Stomach (tissue), 8 donors: ENCODE measurements at regions not wholly inside any gene's neighbourhood (a gene's known extent, or its start where the extent isn't known, plus 50 kb on each side); places are given as distances from the start of the nearest gene placed in this dataset.

Experiments
- DNase-seq, 2 donors: peaks; one replicate each; pipeline versions ENCODE4 v3.0.0 to v3.0.0-alpha.2; 2013 to 2019
- H3K27ac ChIP-seq, 5 donors: fragments of 200-600 bp in 4 of 5; sonication (generic) in 4 of 5; one replicate each; pipeline ENCODE4 v1.5.1; 2013 to 2019; ENCODE audit warnings: mild to moderate bottlenecking in 1 of 5, moderate library complexity in 1 of 5
- H3K27me3 ChIP-seq, 3 donors: fragments of 200-600 bp; sonication (generic); one replicate each; pipeline ENCODE4 v1.5.1; 2017 to 2019; ENCODE audit warnings: mixed run types in 1 of 3
- H3K36me3 ChIP-seq, 4 donors: fragments of 200-600 bp; sonication (generic); 1 replicate in 3 of 4; 2 replicates in 1 of 4; pipeline ENCODE4 v1.5.1; 2016 to 2019
- H3K4me1 ChIP-seq, 4 donors: fragments of 200-600 bp; sonication (generic); one replicate each; pipeline ENCODE4 v1.5.1; 2016 to 2019
- H3K4me3 ChIP-seq, 4 donors: fragments of 200-600 bp; sonication (generic) in 3 of 4; one replicate each; pipeline ENCODE4 v1.5.1; 2016 to 2019; ENCODE audit warnings: mild to moderate bottlenecking in 1 of 4
- H3K9me3 ChIP-seq, 4 donors: fragments of 200-600 bp; sonication (generic); one replicate each; pipeline ENCODE4 v1.5.1; 2016 to 2019
- CTCF ChIP-seq, 7 experiments: fragments of 450-650 bp in 4 of 7; fragments of 200-600 bp in 3 of 7; sonication (generic) in 3 of 7; IDR thresholded peaks; one replicate each; pipeline ENCODE4 v1.5.1; 2016 to 2019; ENCODE audit warnings: antibody characterized with exemption in 7 of 7, control low read depth in 2 of 7, mild to moderate bottlenecking in 1 of 7
- EP300 ChIP-seq: sonication (generic); formaldehyde crosslinking; IDR thresholded peaks from one replicate; pipeline ENCODE4 v1.6.1; 2017; ENCODE audit warnings: antibody characterized with exemption
- POLR2A ChIP-seq, 4 donors: fragments of 450-650 bp; IDR thresholded peaks; one replicate each; pipeline ENCODE4 v1.6.1; 2016; ENCODE audit warnings: antibody characterized with exemption in 4 of 4, control low read depth in 2 of 4, mild to moderate bottlenecking in 1 of 4, moderate library complexity in 1 of 4
- POLR2AphosphoS5 ChIP-seq, 3 donors: sonication (generic); formaldehyde crosslinking; IDR thresholded peaks; one replicate each; pipeline ENCODE4 v1.6.1; 2016; ENCODE audit warnings: antibody characterized with exemption in 3 of 3
- WGBS, 5 donors: extraction: QIAGEN DNeasy Blood & Tissue Kit in 3 of 5; methylation state at CpG; one replicate each; pipeline versions ENCODE4 v1.1.5 to v1.1.7; 2013 to 2018; 5-methylcytosine and 5-hydroxymethylcytosine counted together
- intact Hi-C: fragments of 100-400 bp; cut with DNase I; formaldehyde crosslinking; loops from one replicate; pipeline ENCODE4 v1.15.1; 2023; ENCODE audit warnings: low total_unique reads
- donor health status: healthy with polysubstance abuse.
- donor health status: Bipolar disorder and iron deficiency.
- donor health status: healthy.

DNA sequence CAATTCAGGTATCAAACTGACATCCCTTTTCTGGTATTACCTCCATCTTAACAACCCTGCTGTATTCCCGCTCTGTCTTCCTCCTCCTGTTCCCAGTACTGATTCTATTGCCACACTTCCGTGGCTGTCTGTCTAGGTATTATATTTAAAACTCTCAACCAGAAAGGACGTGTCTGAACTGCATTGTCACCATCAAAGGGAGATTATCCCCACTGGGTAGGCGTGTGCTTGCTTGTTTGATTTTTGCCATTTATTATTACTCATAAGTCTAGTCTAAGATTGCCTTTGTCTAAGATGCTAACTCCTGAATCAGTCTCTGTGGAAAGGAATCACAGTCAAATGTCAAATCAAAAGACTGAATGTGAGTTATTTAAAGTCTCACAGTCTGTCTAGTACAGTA lies 650.1 kb downstream of the KCNT2 start:
- H3K27me3 ChIP-seq, result no peaks in the 10 kb centered on the region
- H3K36me3 ChIP-seq, result no peaks in the 10 kb centered on the region
- H3K27ac ChIP-seq, result no peak overlapping the region
- H3K9me3 ChIP-seq, result no peaks in the 10 kb centered on the region
- DNase-seq, result no peak
- WGBS, 5 donors, result 63 to 79% (median 74%) methylated on average over 4 of the region's 4 CpGs
- no peaks in the 10 kb centered on the region for H3K4me1 ChIP-seq
- intact Hi-C loops, result no loop called here
- no peak for TF ChIP-seq EP300
- TF ChIP-seq POLR2A (IDR thresholded peaks at IDR 0.05), result no peak
- TF ChIP-seq POLR2AphosphoS5 (IDR thresholded peaks at IDR 0.05), result no peak
- no peak for TF ChIP-seq CTCF (IDR thresholded peaks at IDR 0.05)
- no peak overlapping the region for H3K4me3 ChIP-seq

GRCh38 chr1:195956845-195957244 lies 651.4 kb downstream of the KCNT2 start:
- intact Hi-C loops, result no loop called here
- no peaks in the 10 kb centered on the region for H3K27me3 ChIP-seq
- no peak overlapping the region for H3K4me3 ChIP-seq
- WGBS, 5 donors, result 63 to 74% (median 70%) methylated on average over 3 of the region's 3 CpGs
- H3K36me3 ChIP-seq, result no peaks in the 10 kb centered on the region
- DNase-seq, result no peak
- no peak overlapping the region for H3K27ac ChIP-seq
- TF ChIP-seq POLR2AphosphoS5 (IDR thresholded peaks at IDR 0.05), result no peak
- TF ChIP-seq POLR2A (IDR thresholded peaks at IDR 0.05), result no peak
- no peak for TF ChIP-seq EP300
- no peak for TF ChIP-seq CTCF (IDR thresholded peaks at IDR 0.05)
- H3K9me3 ChIP-seq, result no peaks in the 10 kb centered on the region
- H3K4me1 ChIP-seq, result no peaks in the 10 kb centered on the region

DNA sequence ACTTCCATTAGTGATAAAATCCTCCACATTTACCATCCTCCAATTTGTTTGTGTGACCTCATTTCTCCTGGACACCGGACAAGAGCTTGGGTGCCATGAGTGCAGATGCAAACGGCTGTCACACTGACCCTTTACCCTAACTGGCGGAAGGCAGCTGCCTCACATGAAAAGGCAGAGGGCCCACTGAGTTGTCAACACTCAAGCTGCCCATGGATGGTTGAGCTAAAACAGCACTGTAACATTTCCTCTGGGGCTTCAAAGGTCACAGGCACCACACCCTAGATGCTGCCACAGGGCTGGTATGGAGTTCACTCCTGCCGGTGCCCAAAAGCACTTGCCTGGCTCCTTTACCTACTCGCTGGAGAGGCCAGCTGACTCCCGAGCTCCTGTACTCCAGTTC lies 653.4 kb downstream of the KCNT2 start:
- no peaks in the 10 kb centered on the region for H3K36me3 ChIP-seq
- H3K4me1 ChIP-seq, result no peaks in the 10 kb centered on the region
- no peak overlapping the region for H3K4me3 ChIP-seq
- intact Hi-C loops, result no loop called here
- WGBS, 5 donors, result 53 to 77% (median 70%) methylated on average over 6 of the region's 6 CpGs
- no peaks in the 10 kb centered on the region for H3K9me3 ChIP-seq
- DNase-seq, result no peak
- TF ChIP-seq CTCF (IDR thresholded peaks at IDR 0.05) (no peak), POLR2A (IDR thresholded peaks at IDR 0.05) (no peak), EP300 (no peak), POLR2AphosphoS5 (IDR thresholded peaks at IDR 0.05) (no peak)
- H3K27ac ChIP-seq, result no peak overlapping the region
- H3K27me3 ChIP-seq, result no peaks in the 10 kb centered on the region

- Histone ChIP-seq H3K4me3 (no peak overlapping the region), H3K36me3 (no peaks in the 10 kb centered on the region), H3K4me1 (no peaks in the 10 kb centered on the region), H3K27me3 (no peaks in the 10 kb centered on the region), H3K27ac (no peak overlapping the region), H3K9me3 (no peaks in the 10 kb centered on the region)
- DNase-seq, result no peak
- WGBS, 5 donors, result 44 to 67% (median 59%) methylated on average over 2 of the region's 2 CpGs
- TF ChIP-seq EP300 (no peak), POLR2AphosphoS5 (IDR thresholded peaks at IDR 0.05) (no peak), POLR2A (IDR thresholded peaks at IDR 0.05) (no peak), CTCF (IDR thresholded peaks at IDR 0.05) (no peak)
- intact Hi-C loops, result no loop called here
Observed at GRCh38 chr1:195951313-195951712, 656.9 kb downstream of the KCNT2 start.
